Liver (tissue), 8 donors: ENCODE measurements at regions not wholly inside any gene's neighbourhood (a gene's known extent, or its start where the extent isn't known, plus 50 kb on each side); places are given as distances from the start of the nearest gene placed in this dataset.

Experiments used
- DNase-seq: peaks from one replicate; pipeline ENCODE4 v3.0.0-alpha.2; 2017; ENCODE audit warnings: low spot score
- H3K27ac ChIP-seq, 2 donors: one replicate each; pipeline ENCODE4 v1.7.0; 2013; ENCODE audit warnings: inconsistent platforms in 2 of 2, low read length in 2 of 2, control low read depth in 1 of 2, low read depth in 1 of 2, mild to moderate bottlenecking in 1 of 2
- H3K27me3 ChIP-seq, 4 donors: one replicate each; pipeline versions ENCODE4 v1.6.1 to v1.7.0; 2013; ENCODE audit warnings: low read length in 3 of 4, inconsistent platforms in 1 of 4, mild to moderate bottlenecking in 1 of 4, moderate library complexity in 1 of 4; ENCODE audit not compliant: control insufficient read depth in 4 of 4, insufficient read depth in 4 of 4
- H3K36me3 ChIP-seq, 4 donors: one replicate each; pipeline versions ENCODE4 v1.6.1 to v1.7.0; 2013; ENCODE audit warnings: low read length in 3 of 4, mild to moderate bottlenecking in 3 of 4, low read depth in 1 of 4, moderate library complexity in 1 of 4; ENCODE audit not compliant: control insufficient read depth in 4 of 4, insufficient read depth in 3 of 4
- H3K4me1 ChIP-seq, 4 donors: one replicate each; pipeline versions ENCODE4 v1.6.1 to v1.7.0; 2013; ENCODE audit warnings: low read length in 3 of 4, mild to moderate bottlenecking in 3 of 4, moderate library complexity in 1 of 4; ENCODE audit not compliant: control insufficient read depth in 4 of 4, insufficient read depth in 4 of 4
- H3K4me3 ChIP-seq, 3 donors: one replicate each; pipeline versions ENCODE4 v1.6.1 to v1.7.0; 2013; ENCODE audit warnings: low read length in 3 of 3, control low read depth in 1 of 3, low read depth in 1 of 3, mild to moderate bottlenecking in 1 of 3
- H3K9ac ChIP-seq, 2 donors: one replicate each; pipeline ENCODE4 v1.7.0; 2013; ENCODE audit warnings: low read length in 2 of 2, mild to moderate bottlenecking in 2 of 2, moderate library complexity in 2 of 2, control low read depth in 1 of 2, low read depth in 1 of 2
- H3K9me3 ChIP-seq, 4 donors: one replicate each; pipeline versions ENCODE4 v1.6.1 to v1.7.0; 2013; ENCODE audit warnings: low read length in 3 of 4; ENCODE audit not compliant: control insufficient read depth in 4 of 4
- ATF3 ChIP-seq: IDR thresholded peaks from 2 replicates; pipeline ENCODE4 v1.6.1; 2016; ENCODE audit warnings: antibody characterized with exemption
- CTCF ChIP-seq: fragments of 150-350 bp; IDR thresholded peaks from 2 replicates; pipeline ENCODE4 v1.5.1; 2017; ENCODE audit warnings: improper control_type of control experiment, low read depth, low read length; ENCODE audit not compliant: missing input control
- EGR1 ChIP-seq, 2 donors: IDR thresholded peaks; 2 replicates each; pipeline ENCODE4 v1.6.1; 2016 to 2018; ENCODE audit warnings: antibody characterized with exemption in 2 of 2, low read depth in 2 of 2
- FOXA2 ChIP-seq: IDR thresholded peaks from 2 replicates; pipeline ENCODE4 v1.6.1; 2016; ENCODE audit warnings: antibody characterized with exemption
- GABPA ChIP-seq, 2 donors: IDR thresholded peaks in 1 of 2; conservative IDR thresholded peaks in 1 of 2; 2 replicates each; pipeline ENCODE4 v1.6.1; 2016; ENCODE audit warnings: antibody characterized with exemption in 2 of 2, mild to moderate bottlenecking in 1 of 2, moderate library complexity in 1 of 2
- HNF4A ChIP-seq, 2 donors: conservative IDR thresholded peaks; 2 replicates each; pipeline ENCODE4 v1.6.1; 2016; ENCODE audit warnings: antibody characterized with exemption in 2 of 2, mild to moderate bottlenecking in 2 of 2
- HNF4G ChIP-seq: IDR thresholded peaks from 2 replicates; pipeline ENCODE4 v1.6.1; 2016; ENCODE audit warnings: antibody characterized with exemption
- JUND ChIP-seq, 2 donors: IDR thresholded peaks; 2 replicates each; pipeline ENCODE4 v1.6.1; 2016; ENCODE audit warnings: antibody characterized with exemption in 2 of 2
- MAX ChIP-seq: IDR thresholded peaks from 2 replicates; pipeline ENCODE4 v1.6.1; 2016; ENCODE audit warnings: antibody characterized with exemption
- NR2F2 ChIP-seq: IDR thresholded peaks from 2 replicates; pipeline ENCODE4 v1.6.1; 2016; ENCODE audit warnings: antibody characterized with exemption
- RAD21 ChIP-seq, 2 donors: IDR thresholded peaks; 2 replicates each; pipeline ENCODE4 v1.6.1; 2016; ENCODE audit warnings: antibody characterized with exemption in 2 of 2, mild to moderate bottlenecking in 2 of 2
- RXRA ChIP-seq, 2 donors: IDR thresholded peaks; 2 replicates each; pipeline ENCODE4 v1.6.1; 2017 to 2018; ENCODE audit warnings: antibody characterized with exemption in 2 of 2, mild to moderate bottlenecking in 1 of 2
- SP1 ChIP-seq: IDR thresholded peaks from 2 replicates; pipeline ENCODE4 v1.6.1; 2018; ENCODE audit warnings: antibody characterized with exemption, mild to moderate bottlenecking
- TAF1 ChIP-seq: conservative IDR thresholded peaks from 2 replicates; pipeline ENCODE4 v1.6.1; 2016; ENCODE audit warnings: antibody characterized with exemption, mild to moderate bottlenecking
- YY1 ChIP-seq: IDR thresholded peaks from 2 replicates; pipeline ENCODE4 v1.6.1; 2016; ENCODE audit warnings: antibody characterized with exemption, mild to moderate bottlenecking
- WGBS: extraction: QIAGEN DNeasy Blood & Tissue Kit; methylation state at CpG from one replicate; pipeline ENCODE4 v1.1.7; 2013; 5-methylcytosine and 5-hydroxymethylcytosine counted together
- TF ChIP-seq, protein P1 (sequence below): IDR thresholded peaks from 2 replicates; pipeline ENCODE4 v1.6.1; 2016; ENCODE audit warnings: antibody characterized with exemption, mild to moderate bottlenecking
- donor health status: healthy.
- donor health status: healthy.
- donor health status: healthy.
- donor health status: healthy.
- donor health status: healthy.

- no peaks in the 10 kb centered on the region for H3K9me3 ChIP-seq
- DNase-seq, result no peak
- TF ChIP-seq JUND (IDR thresholded peaks at IDR 0.05) (no peak), RAD21 (IDR thresholded peaks at IDR 0.05) (no peak), TAF1 (no peak), ATF3 (no peak), EGR1 (IDR thresholded peaks at IDR 0.05; ENCODE audit: low read depth in 2 of 2) (no peak), HNF4G (no peak), RXRA (IDR thresholded peaks at IDR 0.05) (no peak), MAX (no peak), GABPA (IDR thresholded peaks at IDR 0.05 in 1 of 2, conservative IDR thresholded peaks at IDR 0.05 in 1 of 2) (no peak), HNF4A (conservative IDR thresholded peaks at IDR 0.05) (no peak), FOXA2 (no peak), CTCF (no peak), NR2F2 (no peak), YY1 (no peak), SP1 (no peak)
- TF ChIP-seq, protein P1, sequence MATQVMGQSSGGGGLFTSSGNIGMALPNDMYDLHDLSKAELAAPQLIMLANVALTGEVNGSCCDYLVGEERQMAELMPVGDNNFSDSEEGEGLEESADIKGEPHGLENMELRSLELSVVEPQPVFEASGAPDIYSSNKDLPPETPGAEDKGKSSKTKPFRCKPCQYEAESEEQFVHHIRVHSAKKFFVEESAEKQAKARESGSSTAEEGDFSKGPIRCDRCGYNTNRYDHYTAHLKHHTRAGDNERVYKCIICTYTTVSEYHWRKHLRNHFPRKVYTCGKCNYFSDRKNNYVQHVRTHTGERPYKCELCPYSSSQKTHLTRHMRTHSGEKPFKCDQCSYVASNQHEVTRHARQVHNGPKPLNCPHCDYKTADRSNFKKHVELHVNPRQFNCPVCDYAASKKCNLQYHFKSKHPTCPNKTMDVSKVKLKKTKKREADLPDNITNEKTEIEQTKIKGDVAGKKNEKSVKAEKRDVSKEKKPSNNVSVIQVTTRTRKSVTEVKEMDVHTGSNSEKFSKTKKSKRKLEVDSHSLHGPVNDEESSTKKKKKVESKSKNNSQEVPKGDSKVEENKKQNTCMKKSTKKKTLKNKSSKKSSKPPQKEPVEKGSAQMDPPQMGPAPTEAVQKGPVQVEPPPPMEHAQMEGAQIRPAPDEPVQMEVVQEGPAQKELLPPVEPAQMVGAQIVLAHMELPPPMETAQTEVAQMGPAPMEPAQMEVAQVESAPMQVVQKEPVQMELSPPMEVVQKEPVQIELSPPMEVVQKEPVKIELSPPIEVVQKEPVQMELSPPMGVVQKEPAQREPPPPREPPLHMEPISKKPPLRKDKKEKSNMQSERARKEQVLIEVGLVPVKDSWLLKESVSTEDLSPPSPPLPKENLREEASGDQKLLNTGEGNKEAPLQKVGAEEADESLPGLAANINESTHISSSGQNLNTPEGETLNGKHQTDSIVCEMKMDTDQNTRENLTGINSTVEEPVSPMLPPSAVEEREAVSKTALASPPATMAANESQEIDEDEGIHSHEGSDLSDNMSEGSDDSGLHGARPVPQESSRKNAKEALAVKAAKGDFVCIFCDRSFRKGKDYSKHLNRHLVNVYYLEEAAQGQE, result no peak
- H3K4me1 ChIP-seq, result no peaks in the 10 kb centered on the region
- H3K4me3 ChIP-seq, result no peak overlapping the region
- H3K27me3 ChIP-seq, result no peaks in the 10 kb centered on the region
- WGBS, result 86% methylated on average over 1 of the region's 1 CpG
- H3K9ac ChIP-seq, result no peak overlapping the region
- no peaks in the 10 kb centered on the region for H3K36me3 ChIP-seq
- H3K27ac ChIP-seq, result no peak overlapping the region
Observed at GRCh38 chr9:81861644-81862043, 66.6 kb upstream of the SPATA31D4 start.

GRCh38 chr9:81868145-81868544 is 60.1 kb upstream of the SPATA31D4 start:
- Histone ChIP-seq H3K4me3 (no peak overlapping the region), H3K4me1 (no peaks in the 10 kb centered on the region), H3K9ac (no peak overlapping the region), H3K27me3 (no peaks in the 10 kb centered on the region), H3K36me3 (no peaks in the 10 kb centered on the region), H3K9me3 (no peaks in the 10 kb centered on the region), H3K27ac (no peak overlapping the region)
- no peak for DNase-seq
- 77% methylated on average over 3 of the region's 3 CpGs for WGBS
- TF ChIP-seq JUND (IDR thresholded peaks at IDR 0.05), result no peak
